GM18870 (cell line): ENCODE measurements at regions not wholly inside any gene's neighbourhood (a gene's known extent, or its start where the extent isn't known, plus 50 kb on each side); places are given as distances from the start of the nearest gene placed in this dataset.
"Not testable (repeated sequence)": the region's sequence is repeated elsewhere in the genome, so short reads cannot be mapped to it uniquely, and the experiment has no call there.

Source experiments
- ATAC-seq: cut with Tn5 transposase; IDR thresholded peaks from one replicate; pipeline ENCODE4 v1.9.1; 2021; ENCODE audit warnings: moderate library complexity; ENCODE audit not compliant: unreplicated experiment

DNA sequence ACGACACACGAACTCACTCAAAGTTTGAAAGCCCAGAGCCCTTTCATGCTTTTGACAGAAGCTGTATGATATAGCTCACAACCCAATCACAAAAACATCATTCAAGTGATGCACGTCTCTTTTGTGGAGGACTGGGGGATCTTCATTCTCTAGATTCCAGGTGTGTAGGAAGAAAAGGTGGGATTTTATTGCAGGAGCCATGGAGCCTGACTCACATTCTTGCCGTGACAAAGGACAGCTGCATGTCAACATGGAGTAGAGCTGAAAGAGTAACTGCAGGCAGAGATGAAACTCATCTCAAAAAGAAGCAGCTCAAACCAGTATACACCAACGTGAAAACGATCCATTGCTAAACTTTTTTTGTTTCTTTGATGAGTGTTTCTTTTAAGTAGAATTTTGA is 50.9 kb upstream of the PDE1A start:
- no peak for ATAC-seq

DNA sequence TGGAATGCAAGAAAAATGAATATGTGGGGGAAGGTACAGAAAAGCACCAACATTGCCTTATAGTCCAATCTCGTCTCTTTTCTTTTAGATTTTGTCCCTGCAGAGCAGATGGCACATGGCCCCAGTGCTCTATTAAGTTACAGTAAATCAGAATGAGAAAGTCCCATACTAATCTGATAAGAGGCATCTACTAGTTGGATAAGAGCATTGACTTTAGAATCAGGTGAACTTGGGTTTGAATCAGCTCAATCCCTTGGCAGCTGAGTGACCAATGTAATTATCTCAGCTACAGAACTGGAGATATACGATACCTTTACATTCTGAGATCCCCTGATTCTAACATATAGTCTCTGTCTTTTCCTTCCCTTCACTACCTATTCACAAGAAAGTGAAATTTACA is 54.8 kb upstream of the PDE1A start:
- ATAC-seq: no peak

DNA sequence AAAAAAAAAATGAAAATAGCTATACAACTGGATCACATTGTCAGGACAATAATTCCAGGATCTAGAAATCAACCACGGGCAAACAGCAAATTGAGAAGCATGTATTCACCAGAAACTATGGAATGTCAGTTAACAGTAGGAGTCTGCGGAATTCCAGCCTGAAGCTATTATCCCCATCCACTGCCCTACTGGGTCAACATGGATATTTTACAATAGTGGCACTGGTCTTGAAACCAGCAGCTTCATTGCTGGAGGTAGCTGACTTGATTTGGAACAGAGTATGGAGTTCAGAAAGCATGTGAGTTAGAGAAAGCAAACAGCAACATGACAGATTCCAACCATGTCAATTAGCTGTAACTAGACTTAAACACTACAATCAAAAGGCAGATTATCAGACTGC is 55.7 kb upstream of the PDE1A start:
- ATAC-seq: no peak

DNA sequence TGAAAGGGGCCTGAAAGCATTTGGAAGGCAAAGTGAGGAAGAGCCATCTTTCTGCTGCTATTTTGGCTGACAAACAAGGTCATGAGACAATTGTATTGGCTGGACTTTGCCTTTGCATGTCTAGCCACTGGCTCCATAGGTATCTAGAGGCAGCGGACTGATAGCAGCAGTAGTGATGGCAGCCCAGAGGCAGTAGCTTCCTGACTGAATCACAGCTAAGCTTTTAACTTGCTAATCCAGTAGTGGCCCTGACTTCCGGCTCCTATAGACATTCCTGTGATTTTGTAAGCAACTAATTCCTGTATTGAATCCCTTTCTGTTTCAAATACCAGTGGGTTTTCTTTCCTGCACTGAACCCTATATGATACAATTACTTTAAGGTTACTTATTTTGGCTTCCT is 69.8 kb upstream of the PDE1A start:
- no peak for ATAC-seq

DNA sequence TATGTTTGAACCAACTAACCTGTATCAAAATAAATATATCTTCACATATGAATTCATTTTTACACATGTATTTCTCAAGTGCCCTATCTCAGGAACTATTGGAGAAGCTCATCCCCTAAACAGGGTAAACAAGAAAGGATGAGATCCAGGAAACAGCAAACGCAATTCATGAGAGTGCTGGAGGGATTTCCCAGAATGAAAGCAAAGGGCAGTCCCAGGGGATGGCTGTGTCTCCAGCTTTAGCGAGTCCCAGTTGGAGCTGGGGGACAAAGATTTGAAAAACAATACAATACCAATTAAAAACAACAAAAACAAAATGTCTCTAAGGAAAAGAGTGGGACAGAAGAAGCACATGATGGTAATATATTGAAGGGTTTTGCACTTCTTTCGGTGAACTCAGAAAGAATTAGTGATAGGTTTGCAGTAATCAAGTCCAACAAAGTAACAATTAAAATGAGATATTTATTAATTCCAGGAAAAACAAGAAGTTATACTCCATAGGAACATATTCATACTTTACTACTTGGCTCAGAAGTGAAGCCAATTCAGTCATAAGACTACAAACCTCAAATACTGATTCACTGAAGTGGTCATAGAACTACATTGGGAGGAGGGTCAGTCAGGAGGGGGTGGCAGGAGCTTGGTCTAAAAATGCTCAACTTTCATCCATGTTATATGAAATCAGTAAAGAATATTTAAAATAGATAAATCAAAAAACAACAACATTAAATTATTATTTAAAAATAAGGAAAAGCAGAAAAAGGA is 73.1 kb upstream of the PDE1A start:
- ATAC-seq: no peak

DNA sequence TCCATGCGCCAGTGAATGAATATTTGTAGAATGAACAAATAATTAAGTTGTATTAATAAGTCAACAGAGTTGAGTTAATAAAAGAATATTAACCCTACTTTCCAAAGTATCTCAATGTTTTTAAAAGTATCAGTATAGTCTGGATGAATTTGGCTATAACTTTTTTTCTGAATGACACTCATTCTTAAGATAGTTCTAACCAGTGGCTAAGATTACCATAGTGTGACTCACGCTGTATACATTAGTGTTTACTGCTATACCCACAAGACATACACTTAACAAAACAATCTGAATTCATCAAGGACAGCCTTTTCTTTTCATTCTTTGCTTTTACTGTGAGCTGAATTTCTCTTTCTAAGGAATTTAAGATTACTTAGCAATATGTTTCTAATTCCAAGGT is 77.0 kb upstream of the PDE1A start:
- ATAC-seq: no peak

DNA sequence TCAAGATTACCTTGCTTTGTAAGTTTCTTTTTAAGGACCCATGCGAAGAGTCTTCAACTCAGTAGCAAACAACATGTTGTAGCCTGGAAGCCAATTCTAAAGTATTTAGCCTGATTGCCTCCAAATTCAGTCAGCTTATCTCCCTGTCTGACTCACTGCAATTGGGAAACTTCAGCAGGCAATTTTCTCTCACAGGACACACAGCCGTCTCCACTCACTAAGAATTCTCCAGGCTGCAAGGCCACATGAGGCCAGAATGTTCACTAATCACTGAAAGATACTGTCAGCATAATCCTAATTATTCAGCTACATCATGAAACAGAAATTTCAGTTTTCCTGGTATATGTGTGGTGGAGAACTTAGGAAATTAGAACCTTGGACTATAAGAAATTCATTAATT is 78.1 kb upstream of the PDE1A start:
- no peak for ATAC-seq

DNA sequence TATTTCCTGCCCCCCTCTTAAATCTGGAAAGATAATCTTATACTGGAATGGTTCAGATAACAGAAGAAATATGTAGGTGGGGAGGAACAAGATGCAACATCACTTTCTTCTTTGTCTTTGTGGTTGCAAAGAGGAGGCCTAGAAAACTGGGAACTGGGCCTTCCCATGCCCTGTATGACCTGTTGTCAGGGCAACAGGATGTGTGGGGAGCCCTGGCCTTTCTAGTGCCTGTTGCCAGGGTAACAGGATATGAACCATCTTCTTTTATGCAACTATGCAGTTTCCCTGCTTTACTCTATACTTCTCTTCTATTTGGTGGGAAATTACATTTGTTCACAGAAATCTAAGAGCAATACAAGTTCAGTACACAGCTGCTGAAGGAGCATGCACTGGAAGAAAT is 79.8 kb upstream of the PDE1A start:
- ATAC-seq: no peak

DNA sequence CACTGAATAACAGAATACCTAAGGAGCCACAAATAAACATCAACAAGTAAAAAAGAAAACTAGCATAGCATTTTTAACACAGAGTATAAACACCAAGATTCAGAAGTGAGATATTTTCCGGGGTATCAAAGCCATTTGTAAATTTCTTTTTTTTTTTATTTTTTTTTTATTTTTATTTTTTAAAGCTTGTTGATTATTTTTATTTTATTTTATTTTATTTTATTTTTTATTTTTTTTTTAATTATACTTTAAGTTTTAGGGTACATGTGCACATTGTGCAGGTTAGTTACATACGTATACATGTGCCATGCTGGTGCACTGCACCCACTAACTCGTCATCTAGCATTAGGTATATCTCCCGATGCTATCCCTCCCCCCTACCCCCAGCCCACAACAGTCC is 81.7 kb upstream of the PDE1A start:
- ATAC-seq: not testable (repeated sequence)

DNA sequence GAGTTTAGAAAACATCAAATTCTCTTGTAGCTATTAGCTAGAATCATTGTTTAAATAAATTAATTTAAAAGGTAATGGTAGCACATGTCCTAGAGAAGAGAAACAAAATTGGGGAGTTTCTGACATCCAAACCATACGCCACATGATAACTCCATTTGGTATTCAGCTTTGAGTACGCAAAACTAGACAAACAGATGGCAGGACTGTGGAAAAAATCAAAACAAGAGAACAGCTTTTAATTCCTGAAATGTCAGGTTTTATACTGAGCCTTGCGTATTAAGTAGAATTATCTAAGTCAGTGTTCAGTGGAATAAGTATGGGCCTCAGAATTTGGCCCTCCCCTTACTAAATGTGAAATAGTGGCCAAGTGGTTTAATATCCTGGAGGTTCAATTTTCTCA is 82.4 kb upstream of the PDE1A start:
- no peak for ATAC-seq

DNA sequence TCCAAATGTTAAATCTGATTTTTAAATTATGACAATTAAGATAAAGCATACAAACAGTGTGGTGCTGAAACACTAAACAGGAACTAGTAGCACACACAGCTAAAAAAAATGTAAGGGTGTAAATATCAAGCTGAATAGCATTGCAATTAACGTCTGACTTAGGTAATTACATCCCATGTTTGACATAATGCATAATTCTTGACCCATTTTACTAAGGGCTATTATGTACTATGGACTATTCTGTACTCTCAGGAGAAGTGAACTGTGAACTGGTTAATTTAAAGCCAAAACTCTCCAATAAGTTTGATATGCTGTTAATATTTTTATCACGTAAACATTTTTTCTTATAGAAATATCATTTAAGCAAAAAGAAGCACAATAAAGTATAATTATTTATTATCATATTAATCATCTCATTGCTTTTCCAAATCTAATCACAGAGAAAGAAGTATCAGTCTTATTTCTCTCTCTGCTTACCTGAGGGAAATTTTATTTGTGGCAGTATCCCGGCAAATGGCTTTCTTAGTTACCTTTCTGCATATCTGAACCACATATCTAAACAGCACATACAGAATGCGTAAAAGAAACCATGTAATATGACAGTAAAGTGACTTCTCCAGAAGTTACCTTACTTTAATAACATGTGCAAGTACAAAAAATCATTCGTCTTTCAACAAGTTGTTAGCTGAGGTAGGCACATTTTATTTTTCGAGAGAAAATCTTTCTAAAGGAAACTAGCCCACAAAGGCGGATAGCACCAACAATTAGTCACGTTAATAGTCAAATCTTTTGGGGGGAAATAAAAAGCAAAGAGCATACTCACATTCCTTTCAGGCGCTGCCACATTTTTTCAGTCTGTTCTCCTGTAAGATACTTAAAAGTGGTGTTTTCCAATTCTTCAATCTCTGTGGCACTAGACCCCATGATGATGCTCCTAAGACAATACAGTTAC is 94.9 kb upstream of the PDE1A start:
- no peak for ATAC-seq

DNA sequence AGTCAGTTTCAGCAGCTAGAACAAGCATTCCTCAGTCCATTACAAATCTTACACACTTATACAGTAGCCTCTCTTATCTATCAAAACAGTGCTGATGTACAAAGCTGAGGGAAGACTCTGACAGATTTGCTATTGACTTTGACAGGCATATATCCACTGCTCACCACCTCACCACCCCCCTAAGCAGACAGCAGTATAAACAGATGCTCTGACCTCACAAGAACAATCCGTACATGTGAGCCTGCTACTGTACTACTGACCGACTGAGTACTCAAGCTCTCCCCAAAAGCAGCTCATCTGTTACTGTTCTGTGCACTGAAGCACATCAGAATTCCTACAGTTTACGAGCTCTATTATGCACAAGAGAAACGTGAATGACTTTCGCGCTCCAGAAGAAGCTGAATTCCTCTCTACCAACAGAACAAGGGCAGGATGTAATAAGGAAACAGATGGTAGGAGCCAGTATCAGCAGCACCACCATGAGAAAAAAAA is 95.6 kb upstream of the PDE1A start:
- ATAC-seq: no peak

DNA sequence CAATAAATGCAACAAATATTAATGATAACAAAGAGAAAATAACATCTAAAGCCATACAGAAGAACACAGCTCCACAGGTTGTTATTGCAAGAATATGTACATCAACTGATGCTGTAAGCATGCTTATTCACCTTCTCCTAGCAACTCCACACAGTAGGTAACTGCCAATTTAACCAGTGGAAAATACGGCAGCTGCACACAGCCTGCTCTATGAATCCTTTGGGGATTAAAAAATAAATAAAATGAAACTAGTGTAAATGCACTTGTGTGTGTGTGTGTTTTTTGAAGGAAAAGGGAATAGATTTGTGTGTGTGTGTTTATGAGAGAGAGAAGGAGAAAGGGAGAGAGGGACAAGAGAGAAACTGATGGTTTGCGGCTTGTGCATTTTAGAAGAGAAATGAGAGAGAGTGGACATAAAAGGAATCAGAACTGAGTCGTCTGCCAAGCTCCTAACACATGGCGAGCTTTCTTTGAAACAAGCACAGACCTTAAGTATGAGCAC is 96.2 kb upstream of the PDE1A start:
- no peak for ATAC-seq

DNA sequence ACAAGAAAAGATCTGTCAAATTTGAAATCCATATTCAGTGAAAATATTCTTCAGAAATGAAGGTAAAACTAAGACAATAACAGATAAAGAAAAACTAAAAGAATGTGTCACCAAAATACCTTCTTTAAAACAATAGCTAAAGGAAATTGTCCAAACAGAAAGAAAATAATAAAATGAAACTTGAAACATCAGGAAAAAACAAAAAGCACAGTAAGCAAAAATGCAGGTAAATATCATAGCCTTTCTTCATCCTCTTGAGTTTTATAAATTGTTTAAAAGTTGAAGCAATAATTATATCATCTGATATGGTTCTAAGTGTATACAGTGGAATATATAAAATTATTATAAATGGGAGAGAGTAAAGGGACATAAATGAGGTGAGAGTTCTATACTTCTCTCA is 103.8 kb upstream of the PDE1A start:
- no peak for ATAC-seq

DNA sequence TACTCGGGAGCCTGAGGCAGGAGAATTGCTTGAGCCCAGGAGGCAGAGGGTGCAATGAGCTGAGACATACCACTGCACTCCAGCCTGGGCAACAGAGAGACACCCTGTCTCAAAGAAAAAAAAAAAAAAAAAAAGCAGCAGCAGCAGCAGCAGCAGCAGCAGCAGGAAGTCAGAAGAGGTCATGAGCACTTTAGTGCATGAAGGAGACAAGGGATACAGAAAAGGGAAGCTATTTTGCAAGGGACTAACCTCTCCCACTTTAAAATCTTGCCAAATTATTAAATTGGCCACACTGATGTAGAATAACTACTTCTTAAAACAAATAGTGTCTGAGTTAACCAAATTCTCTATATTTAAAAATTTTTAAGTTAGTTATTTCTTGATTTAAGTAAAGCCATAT is 113.4 kb upstream of the PDE1A start:
- ATAC-seq: no peak

DNA sequence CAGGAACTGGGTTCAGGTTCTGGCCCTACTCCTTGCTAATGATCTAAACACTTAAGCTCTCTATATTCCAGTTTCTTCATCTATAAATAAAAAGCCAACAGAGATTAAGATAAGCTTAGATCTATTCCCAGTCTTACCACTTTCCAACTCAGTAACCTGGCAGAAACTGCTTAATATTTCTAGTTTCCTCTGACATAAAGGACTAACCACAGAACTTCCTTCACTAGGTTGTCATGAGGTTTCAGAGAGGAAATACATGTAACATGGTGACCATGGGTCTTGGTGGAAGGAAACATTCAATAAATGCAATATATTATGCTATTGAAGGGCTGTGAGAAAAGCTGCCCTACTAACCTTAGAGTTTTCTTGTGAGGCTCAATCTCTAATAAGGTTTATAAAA is 114.4 kb upstream of the PDE1A start:
- ATAC-seq: peak; percentile 62

DNA sequence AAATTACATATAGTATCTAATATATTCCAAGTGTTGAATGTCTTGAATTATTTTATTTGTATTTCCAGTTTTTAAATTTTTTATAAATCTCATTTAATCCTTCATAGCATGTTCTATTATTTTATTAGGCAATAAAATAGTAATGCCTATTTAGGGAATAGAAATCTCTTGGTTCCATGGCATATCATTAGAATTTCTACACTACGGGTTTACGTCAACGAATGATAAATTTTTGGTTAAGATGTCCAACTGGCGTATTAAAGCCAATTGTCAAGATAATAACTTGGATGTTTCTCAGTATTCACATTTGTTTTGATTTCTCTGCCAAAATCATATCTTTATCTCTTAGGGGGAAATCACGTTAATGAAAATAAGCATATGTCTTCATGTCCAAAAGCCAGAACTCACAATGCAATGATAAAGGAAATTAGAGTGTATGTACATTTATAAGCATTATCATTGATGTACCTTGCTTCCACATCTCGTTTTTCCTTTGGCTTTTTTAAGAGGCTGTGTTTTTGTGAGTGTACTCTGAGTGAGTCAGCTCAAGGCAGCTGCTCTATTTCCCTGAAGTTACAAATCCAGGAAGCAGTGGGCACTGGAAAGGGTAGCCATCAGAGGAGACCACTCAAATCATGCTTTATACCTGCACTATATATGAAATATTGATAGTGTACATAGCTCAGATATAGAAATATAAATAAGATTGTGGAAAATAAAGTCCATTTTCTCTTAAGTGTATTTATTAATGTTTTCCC is 115.8 kb upstream of the PDE1A start:
- ATAC-seq: no peak

DNA sequence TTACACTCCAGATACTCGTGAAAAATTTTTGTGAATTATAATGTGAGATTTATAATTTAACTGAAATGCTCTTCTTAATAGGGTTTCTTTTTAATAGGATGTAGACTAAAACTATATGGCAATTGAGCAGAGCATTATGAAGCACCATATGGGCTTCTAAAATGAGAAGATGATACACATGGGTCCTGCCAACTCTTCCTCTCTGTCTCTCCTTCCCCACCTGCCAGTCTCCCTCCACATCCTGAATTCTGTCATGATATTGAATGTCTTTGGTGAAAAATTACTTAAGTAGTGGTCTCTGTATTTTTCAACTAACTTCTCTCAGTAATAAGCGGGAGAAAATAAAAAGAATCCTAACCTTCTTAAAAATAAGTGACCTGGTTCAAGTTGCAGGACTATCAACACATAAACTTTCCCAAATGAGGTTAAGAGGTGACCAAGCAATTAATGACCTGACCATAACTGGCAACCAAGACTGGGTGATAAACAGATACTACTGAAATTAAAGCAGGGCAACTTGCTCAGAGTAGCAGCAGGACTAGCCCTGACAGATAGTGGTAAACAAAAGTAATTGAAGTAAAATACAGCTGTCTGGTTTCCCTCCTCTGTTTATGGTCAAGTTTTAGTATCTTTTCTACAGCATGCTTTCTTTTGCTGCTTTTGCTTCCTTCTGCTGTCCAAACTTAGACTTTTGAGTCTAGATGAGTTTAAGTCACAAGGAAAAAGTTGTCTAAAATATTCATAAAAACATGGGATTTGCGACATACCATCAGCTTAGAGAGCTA is 117.1 kb upstream of the PDE1A start:
- ATAC-seq: peak; percentile 30

DNA sequence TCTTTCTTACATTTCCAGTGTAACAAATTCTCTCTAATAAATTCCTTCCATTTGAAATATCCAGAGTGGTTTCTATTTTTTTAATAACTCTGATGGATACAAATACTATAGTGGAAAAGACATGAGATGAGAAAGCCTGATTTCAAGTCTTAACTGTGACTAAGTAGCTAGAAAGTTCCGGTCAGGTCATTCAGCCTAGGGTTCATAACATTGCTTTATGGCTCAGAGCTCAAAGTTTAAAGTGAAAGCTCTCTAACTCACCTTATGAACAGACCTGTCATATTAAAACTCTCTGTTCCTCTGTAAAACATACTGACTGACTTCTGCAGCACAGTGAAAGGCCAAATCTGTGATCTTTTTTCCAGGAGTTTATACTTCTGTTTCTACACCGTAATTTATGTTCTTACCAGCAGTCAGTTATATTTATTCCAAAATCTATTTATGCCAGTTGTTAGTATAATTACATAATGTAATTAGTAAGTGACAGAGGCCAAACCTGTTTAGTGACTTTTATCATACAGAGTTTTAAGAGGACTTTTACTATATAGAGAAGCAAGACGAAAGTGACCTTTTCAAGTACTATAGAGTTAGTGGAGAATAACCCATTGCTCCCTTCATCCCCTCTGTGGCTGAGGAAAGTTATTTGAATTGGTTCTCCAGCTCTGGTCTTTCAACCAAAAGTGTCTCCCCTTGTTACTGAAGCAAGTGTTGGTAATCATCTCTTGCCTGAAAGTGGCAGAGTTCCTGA is 118.8 kb upstream of the PDE1A start:
- ATAC-seq: peak; percentile 88
